ENCODE measurements at regions not wholly inside any gene's neighbourhood (a gene's known extent, or its start where the extent isn't known, plus 50 kb on each side); places are given as distances from the start of the nearest gene placed in this dataset.

DNA sequence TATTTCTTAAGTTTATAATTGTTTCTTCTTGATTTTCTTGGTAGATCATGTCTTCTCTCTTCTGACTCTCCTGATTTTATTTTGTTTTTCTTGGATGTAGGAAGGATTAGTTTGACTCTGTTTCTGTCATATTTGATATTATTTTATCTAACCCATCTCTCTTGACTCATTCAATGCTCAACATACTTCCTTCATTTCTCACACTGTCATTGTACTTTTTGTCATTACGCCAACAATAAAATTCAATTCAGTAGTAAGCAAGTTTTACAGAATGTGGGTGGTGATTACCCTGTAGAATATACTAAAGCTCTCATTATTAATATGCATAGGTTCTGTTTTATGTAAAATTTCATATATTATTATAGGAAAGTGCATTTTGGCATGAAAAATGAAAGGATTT is 1303.0 kb upstream of the AGA start:
- TF ChIP-seq, protein P1, sequence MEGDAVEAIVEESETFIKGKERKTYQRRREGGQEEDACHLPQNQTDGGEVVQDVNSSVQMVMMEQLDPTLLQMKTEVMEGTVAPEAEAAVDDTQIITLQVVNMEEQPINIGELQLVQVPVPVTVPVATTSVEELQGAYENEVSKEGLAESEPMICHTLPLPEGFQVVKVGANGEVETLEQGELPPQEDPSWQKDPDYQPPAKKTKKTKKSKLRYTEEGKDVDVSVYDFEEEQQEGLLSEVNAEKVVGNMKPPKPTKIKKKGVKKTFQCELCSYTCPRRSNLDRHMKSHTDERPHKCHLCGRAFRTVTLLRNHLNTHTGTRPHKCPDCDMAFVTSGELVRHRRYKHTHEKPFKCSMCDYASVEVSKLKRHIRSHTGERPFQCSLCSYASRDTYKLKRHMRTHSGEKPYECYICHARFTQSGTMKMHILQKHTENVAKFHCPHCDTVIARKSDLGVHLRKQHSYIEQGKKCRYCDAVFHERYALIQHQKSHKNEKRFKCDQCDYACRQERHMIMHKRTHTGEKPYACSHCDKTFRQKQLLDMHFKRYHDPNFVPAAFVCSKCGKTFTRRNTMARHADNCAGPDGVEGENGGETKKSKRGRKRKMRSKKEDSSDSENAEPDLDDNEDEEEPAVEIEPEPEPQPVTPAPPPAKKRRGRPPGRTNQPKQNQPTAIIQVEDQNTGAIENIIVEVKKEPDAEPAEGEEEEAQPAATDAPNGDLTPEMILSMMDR (IDR thresholded peaks at IDR 0.05; ENCODE audit: borderline replicate concordance, extremely low read depth, low read length, poor library complexity, severe bottlenecking): no peak
- TF ChIP-seq EZH2 (IDR thresholded peaks at IDR 0.05; ENCODE audit: borderline replicate concordance, low read depth, low read length, severe bottlenecking): no peak
